ENCODE measurements at regions not wholly inside any gene's neighbourhood (a gene's known extent, or its start where the extent isn't known, plus 50 kb on each side); places are given as distances from the start of the nearest gene placed in this dataset.

GRCh38 chr5:121758615-121759014 lies 93.1 kb upstream of the FTMT start:
- H3K27me3 ChIP-seq: no peaks in the 10 kb centered on the region
- H3K36me3 ChIP-seq: no peaks in the 10 kb centered on the region
- H3K4me3 ChIP-seq (ENCODE audit: low read depth, low read length): no peak overlapping the region
- DNase-seq: no peak
- TF ChIP-seq CTCF (IDR thresholded peaks at IDR 0.05; ENCODE audit: low read depth, low read length): no peak
- H3K9me3 ChIP-seq: no peaks in the 10 kb centered on the region
- no peaks in the 10 kb centered on the region; the same call in 1 of the 2 replicates for H3K4me1 ChIP-seq

GRCh38 chr5:121762426-121762825 lies 89.3 kb upstream of the FTMT start:
- Histone ChIP-seq H3K36me3 (no peaks in the 10 kb centered on the region), H3K4me1 (no peaks in the 10 kb centered on the region; the same call in 1 of the 2 replicates), H3K4me3 (ENCODE audit: low read depth, low read length) (no peak overlapping the region), H3K27me3 (no peaks in the 10 kb centered on the region), H3K9me3 (no peaks in the 10 kb centered on the region)
- DNase-seq: no peak
- no peak for TF ChIP-seq CTCF (IDR thresholded peaks at IDR 0.05; ENCODE audit: low read depth, low read length)

GRCh38 chr5:121763665-121764064 lies 88.0 kb upstream of the FTMT start:
- no peaks in the 10 kb centered on the region for H3K27me3 ChIP-seq
- DNase-seq: no peak
- H3K9me3 ChIP-seq: no peaks in the 10 kb centered on the region
- no peaks in the 10 kb centered on the region for H3K4me1 ChIP-seq
- no peak for TF ChIP-seq CTCF (IDR thresholded peaks at IDR 0.05; ENCODE audit: low read depth, low read length)
- H3K4me3 ChIP-seq (ENCODE audit: low read depth, low read length): no peak overlapping the region
- H3K36me3 ChIP-seq: no peaks in the 10 kb centered on the region

- H3K36me3 ChIP-seq: no peaks in the 10 kb centered on the region
- no peaks in the 10 kb centered on the region for H3K9me3 ChIP-seq
- H3K4me1 ChIP-seq: no peaks in the 10 kb centered on the region
- no peak for TF ChIP-seq CTCF (IDR thresholded peaks at IDR 0.05; ENCODE audit: low read depth, low read length)
- DNase-seq: no peak
- H3K27me3 ChIP-seq: no peaks in the 10 kb centered on the region
- H3K4me3 ChIP-seq (ENCODE audit: low read depth, low read length): no peak overlapping the region
These were observed 71.3 kb upstream of the FTMT start for GRCh38 chr5:121780406-121780805.

- no peak for TF ChIP-seq CTCF (IDR thresholded peaks at IDR 0.05; ENCODE audit: low read depth, low read length)
- Histone ChIP-seq H3K4me1 (no peaks in the 10 kb centered on the region), H3K4me3 (ENCODE audit: low read depth, low read length) (no peak overlapping the region), H3K36me3 (no peaks in the 10 kb centered on the region), H3K9me3 (no peaks in the 10 kb centered on the region), H3K27me3 (no peaks in the 10 kb centered on the region)
- no peak for DNase-seq
These were observed 68.0 kb upstream of the FTMT start for GRCh38 chr5:121783700-121784099.

- Histone ChIP-seq H3K9me3 (no peaks in the 10 kb centered on the region), H3K27me3 (no peaks in the 10 kb centered on the region), H3K4me3 (ENCODE audit: low read depth, low read length) (no peak overlapping the region), H3K4me1 (no peaks in the 10 kb centered on the region), H3K36me3 (no peaks in the 10 kb centered on the region)
- DNase-seq: no peak
- no peak for TF ChIP-seq CTCF (IDR thresholded peaks at IDR 0.05; ENCODE audit: low read depth, low read length)
These were observed 57.9 kb upstream of the FTMT start for GRCh38 chr5:121793791-121794190.
